Endothelial cell of umbilical vein (primary cell): ENCODE measurements at regions not wholly inside any gene's neighbourhood (a gene's known extent, or its start where the extent isn't known, plus 50 kb on each side); places are given as distances from the start of the nearest gene placed in this dataset.

Experiments used
- CTCF ChIP-seq, 2 donors: IDR thresholded peaks; 1 replicate in 1 of 2; 2 replicates in 1 of 2; pipeline ENCODE4 v1.5.1; 2011; ENCODE audit warnings: low read length in 2 of 2, mild to moderate bottlenecking in 2 of 2, moderate library complexity in 2 of 2, control low read depth in 1 of 2, inconsistent platforms in 1 of 2, low read depth in 1 of 2; ENCODE audit not compliant: insufficient read depth in 1 of 2; ENCODE audit errors: extremely low read depth in 1 of 2
- EZH2 ChIP-seq: IDR thresholded peaks from 2 replicates; pipeline ENCODE4 v1.6.1; 2012; ENCODE audit warnings: borderline replicate concordance, low read depth, mild to moderate bottlenecking, moderate library complexity, low read length, inconsistent platforms; ENCODE audit not compliant: severe bottlenecking
- GATA2 ChIP-seq: IDR thresholded peaks from 2 replicates; pipeline ENCODE4 v1.7.0; 2011; ENCODE audit warnings: low read depth, mild to moderate bottlenecking, moderate library complexity, mixed read lengths, low read length; ENCODE audit not compliant: insufficient read length, insufficient read depth
- JUN ChIP-seq: IDR thresholded peaks from 2 replicates; pipeline ENCODE4 v1.6.1; 2011; ENCODE audit warnings: borderline replicate concordance, low read depth; ENCODE audit not compliant: insufficient read length, insufficient read depth
- MYC ChIP-seq: IDR thresholded peaks from one replicate; pipeline ENCODE4 v1.6.1; 2011; ENCODE audit warnings: mild to moderate bottlenecking, low read depth, low read length
- POLR2A ChIP-seq: IDR thresholded peaks from 2 replicates; pipeline ENCODE4 v1.6.1; 2012; ENCODE audit warnings: low read depth, mild to moderate bottlenecking, control low read depth, low read length
- POLR2AphosphoS5 ChIP-seq: IDR thresholded peaks from 2 replicates; pipeline ENCODE4 v1.6.1; 2012; ENCODE audit warnings: low read depth, mild to moderate bottlenecking, control low read depth, low read length, moderate library complexity; ENCODE audit not compliant: insufficient read depth

GRCh38 chr17:36859706-36860105 lies 77.6 kb upstream of the LHX1 start:
- TF ChIP-seq POLR2A (no peak), CTCF (IDR thresholded peaks at IDR 0.05; ENCODE audit: extremely low read depth in 1 of 2, insufficient read depth in 1 of 2, low read depth in 1 of 2, low read length in 2 of 2) (no peak), GATA2 (no peak), POLR2AphosphoS5 (no peak), JUN (no peak), EZH2 (no peak), MYC (no peak)
